ENCODE measurements at regions not wholly inside any gene's neighbourhood (a gene's known extent, or its start where the extent isn't known, plus 50 kb on each side); places are given as distances from the start of the nearest gene placed in this dataset.
"Not testable (repeated sequence)": the region's sequence is repeated elsewhere in the genome, so short reads cannot be mapped to it uniquely, and the experiment has no call there.

DNA sequence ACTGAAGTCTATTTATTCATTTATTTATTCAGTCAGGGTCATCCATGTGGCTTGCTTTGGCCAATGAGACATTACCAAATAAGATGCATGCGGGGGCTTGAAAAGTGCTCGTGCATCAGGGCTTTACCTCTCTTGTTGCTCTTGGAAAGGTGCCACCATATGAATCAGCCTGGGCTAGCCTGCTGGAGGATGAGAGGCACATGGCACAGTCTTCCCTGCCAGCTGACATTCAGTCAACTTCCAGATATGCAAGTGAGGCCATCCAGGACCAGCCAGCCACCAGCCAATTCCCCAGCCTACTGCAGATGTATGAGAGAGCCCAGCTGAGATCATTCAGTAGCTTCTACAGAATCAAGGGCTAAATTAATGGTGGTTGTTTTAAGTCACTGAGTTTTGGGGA is 105.2 kb upstream of the RPH3A start:
- Mint-ChIP-seq H3K27ac (no peak overlapping the region), H3K4me1 (ENCODE audit: low read depth) (no peaks in the 10 kb centered on the region), H3K4me3 (no peak overlapping the region), H3K36me3 (ENCODE audit: low read depth) (no peaks in the 10 kb centered on the region), H3K27me3 (peaks cover 16% of the 10 kb centered on the region), H3K9me3 (no peaks in the 10 kb centered on the region)
- CTCF ChIA-PET = no interaction called here
- intact Hi-C loops (cut with micrococcal nuclease) = no loop called here
- DNase-seq = no peak
- ATAC-seq = no peak
- POLR2A ChIA-PET = no interaction called here
- no peak for TF ChIP-seq CTCF (IDR thresholded peaks at IDR 0.05)

DNA sequence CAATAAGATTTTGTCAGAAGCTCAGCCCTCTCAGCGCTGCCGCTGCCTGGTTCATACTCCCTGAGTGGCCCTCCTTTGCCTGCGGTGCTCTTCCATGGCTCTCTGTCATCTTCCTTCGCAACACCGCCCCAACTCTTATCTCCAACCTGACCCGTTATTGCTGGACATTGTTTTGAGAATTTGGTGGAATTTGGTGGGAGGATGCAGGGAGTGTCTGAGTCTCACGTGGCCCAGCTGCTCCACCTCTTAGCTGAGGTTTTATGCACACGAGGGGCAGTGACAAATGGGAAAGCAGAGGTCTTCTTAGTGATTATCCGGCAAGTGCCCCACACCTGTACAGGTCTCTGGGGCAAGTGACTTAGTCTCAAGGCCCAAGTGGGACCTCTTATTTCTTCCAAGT is 97.5 kb upstream of the RPH3A start:
- H3K27ac Mint-ChIP-seq = no peak overlapping the region
- intact Hi-C loops (cut with micrococcal nuclease) = no loop called here
- no peak for TF ChIP-seq CTCF (IDR thresholded peaks at IDR 0.05)
- no peaks in the 10 kb centered on the region for H3K4me1 Mint-ChIP-seq (ENCODE audit: low read depth)
- peaks cover 12% of the 10 kb centered on the region for H3K27me3 Mint-ChIP-seq
- ATAC-seq (no peak), DNase-seq (no peak)
- no peaks in the 10 kb centered on the region for H3K9me3 Mint-ChIP-seq
- CTCF ChIA-PET = no interaction called here
- no peak overlapping the region for H3K4me3 Mint-ChIP-seq
- no peaks in the 10 kb centered on the region for H3K36me3 Mint-ChIP-seq (ENCODE audit: low read depth)
- POLR2A ChIA-PET = interaction anchor here (1.3 kb wide), 1 partner anchor 10 kb away, joined by 3 read pairs; no protein-coding TSS in a partner anchor

DNA sequence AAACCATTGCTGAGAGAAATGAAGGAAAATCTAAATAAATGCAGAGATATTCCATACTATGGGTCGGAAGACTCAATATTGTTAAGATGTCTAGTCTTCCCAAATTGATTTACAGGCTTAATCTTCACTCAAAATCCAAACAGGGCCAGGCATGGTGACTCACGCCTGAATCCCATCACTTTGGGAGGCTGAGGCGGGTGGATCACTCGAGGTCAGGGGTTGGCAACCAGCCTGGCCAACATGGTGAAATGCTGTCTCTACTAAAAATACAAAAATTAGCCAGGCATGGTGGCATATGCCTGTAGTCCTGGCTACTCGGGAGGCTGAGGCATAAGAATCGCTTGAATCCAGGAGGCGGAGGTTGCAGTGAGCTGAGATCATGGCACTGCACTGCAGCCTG is 94.1 kb upstream of the RPH3A start:
- H3K27me3 Mint-ChIP-seq = peaks cover 19% of the 10 kb centered on the region
- H3K4me3 Mint-ChIP-seq; H3K4me1 Mint-ChIP-seq (ENCODE audit: low read depth); H3K27ac Mint-ChIP-seq; ATAC-seq; H3K36me3 Mint-ChIP-seq (ENCODE audit: low read depth); DNase-seq; POLR2A ChIA-PET; H3K9me3 Mint-ChIP-seq; CTCF ChIA-PET; intact Hi-C loops (cut with micrococcal nuclease): not testable (repeated sequence)

DNA sequence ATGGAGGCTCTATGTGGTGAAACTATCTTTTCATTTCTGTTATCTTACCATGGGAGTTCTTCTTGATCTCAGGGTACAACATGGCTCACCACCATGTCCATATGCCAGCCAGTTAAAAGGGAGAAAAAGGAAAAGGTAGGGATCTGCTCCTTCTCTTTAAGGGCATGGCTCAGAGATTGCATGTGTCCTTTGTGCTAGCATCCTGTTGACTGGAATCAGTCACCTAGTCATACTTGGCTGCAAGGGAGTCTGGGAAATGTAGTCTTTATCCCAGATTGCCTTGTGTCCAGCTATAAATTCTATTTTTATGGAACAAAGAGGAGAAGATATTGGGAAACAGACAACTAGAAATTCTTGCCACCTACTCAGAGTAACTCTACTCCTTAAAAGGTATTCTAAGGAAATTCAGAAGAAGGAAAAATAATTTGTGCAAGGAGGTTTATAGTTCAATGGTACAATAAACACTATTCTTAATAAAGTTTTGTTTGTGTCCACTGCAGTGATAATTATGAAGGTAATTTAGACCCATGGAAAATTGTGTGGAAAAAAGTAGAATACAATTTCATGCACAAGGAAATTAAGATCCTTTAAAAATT is 86.4 kb upstream of the RPH3A start:
- POLR2A ChIA-PET = no interaction called here
- CTCF ChIA-PET = no interaction called here
- H3K36me3 Mint-ChIP-seq (ENCODE audit: low read depth) = no peaks in the 10 kb centered on the region
- no peak overlapping the region for H3K27ac Mint-ChIP-seq
- intact Hi-C loops (cut with micrococcal nuclease) = no loop called here
- no peaks in the 10 kb centered on the region for H3K4me1 Mint-ChIP-seq (ENCODE audit: low read depth)
- ATAC-seq = no peak
- no peaks in the 10 kb centered on the region for H3K9me3 Mint-ChIP-seq
- no peak for DNase-seq
- TF ChIP-seq CTCF (IDR thresholded peaks at IDR 0.05) = no peak
- H3K4me3 Mint-ChIP-seq = no peak overlapping the region
- H3K27me3 Mint-ChIP-seq = peaks cover 9% of the 10 kb centered on the region

GRCh38 chr12:112710414-112710813 is 81.1 kb upstream of the RPH3A start:
- H3K4me1 Mint-ChIP-seq (ENCODE audit: low read depth) = no peaks in the 10 kb centered on the region
- no peak overlapping the region for H3K27ac Mint-ChIP-seq
- no peak overlapping the region for H3K4me3 Mint-ChIP-seq
- intact Hi-C loops (cut with micrococcal nuclease) = no loop called here
- POLR2A ChIA-PET = no interaction called here
- no peaks in the 10 kb centered on the region for H3K36me3 Mint-ChIP-seq (ENCODE audit: low read depth)
- CTCF ChIA-PET = no interaction called here
- ATAC-seq (no peak), DNase-seq (no peak)
- H3K27me3 Mint-ChIP-seq = peaks cover 1% of the 10 kb centered on the region
- TF ChIP-seq CTCF (IDR thresholded peaks at IDR 0.05) = no peak
- H3K9me3 Mint-ChIP-seq = no peaks in the 10 kb centered on the region

DNA sequence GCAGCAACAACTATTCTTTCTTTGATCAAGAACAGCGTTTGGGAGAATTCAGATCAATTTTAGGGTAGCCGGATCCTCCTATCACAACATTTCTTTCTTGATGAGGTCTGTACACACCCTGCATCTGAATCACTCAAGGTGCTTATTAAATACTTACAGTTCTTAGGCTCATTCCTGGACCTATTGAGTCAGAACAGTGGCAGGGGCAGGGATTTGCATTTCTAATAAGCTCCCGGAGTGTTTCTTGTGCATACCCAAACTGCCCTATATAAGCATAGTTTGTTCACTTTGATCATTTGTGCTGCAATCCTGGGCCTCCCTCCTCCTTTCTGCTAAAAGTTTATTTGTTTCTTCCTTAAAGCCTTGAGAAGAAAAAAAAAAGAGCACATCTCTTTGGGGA is 80.5 kb upstream of the RPH3A start:
- no peaks in the 10 kb centered on the region for H3K9me3 Mint-ChIP-seq
- ATAC-seq (no peak), DNase-seq (no peak)
- intact Hi-C loops (cut with micrococcal nuclease) = no loop called here
- no peaks in the 10 kb centered on the region for H3K4me1 Mint-ChIP-seq (ENCODE audit: low read depth)
- no peak overlapping the region for H3K27ac Mint-ChIP-seq
- H3K27me3 Mint-ChIP-seq = peaks cover 1% of the 10 kb centered on the region
- no peak overlapping the region for H3K4me3 Mint-ChIP-seq
- ChIA-PET CTCF (no interaction called here), POLR2A (no interaction called here)
- H3K36me3 Mint-ChIP-seq (ENCODE audit: low read depth) = no peaks in the 10 kb centered on the region
- TF ChIP-seq CTCF (IDR thresholded peaks at IDR 0.05) = no peak
